ENCODE measurements at regions not wholly inside any gene's neighbourhood (a gene's known extent, or its start where the extent isn't known, plus 50 kb on each side); places are given as distances from the start of the nearest gene placed in this dataset.

- TF ChIP-seq EP300 (IDR thresholded peaks at IDR 0.05; ENCODE audit: borderline replicate concordance) (no peak), RAD21 (IDR thresholded peaks at IDR 0.05; ENCODE audit: low read depth) (no peak), CREB1 (IDR thresholded peaks at IDR 0.05; ENCODE audit: low read depth) (no peak), TCF12 (IDR thresholded peaks at IDR 0.05; ENCODE audit: low read depth) (no peak), CEBPB (IDR thresholded peaks at IDR 0.05) (no peak), NFIC (IDR thresholded peaks at IDR 0.05) (no peak), YY1 (IDR thresholded peaks at IDR 0.05; ENCODE audit: low read depth) (no peak)
These were observed 100.9 kb downstream of the USP22 start for GRCh38 chr17:20941872-20942271.

- TF ChIP-seq TAF1 (IDR thresholded peaks at IDR 0.05; ENCODE audit: low read depth) (no peak), EP300 (IDR thresholded peaks at IDR 0.05; ENCODE audit: borderline replicate concordance) (no peak), CEBPB (IDR thresholded peaks at IDR 0.05) (no peak), FOXM1 (IDR thresholded peaks at IDR 0.05; ENCODE audit: borderline replicate concordance, low read depth) (no peak), RAD21 (IDR thresholded peaks at IDR 0.05; ENCODE audit: low read depth) (peak; percentile 36; the same call in 1 of the 2 replicates), NFIC (IDR thresholded peaks at IDR 0.05) (peak; percentile 40; the same call in 1 of the 2 replicates), YY1 (IDR thresholded peaks at IDR 0.05; ENCODE audit: low read depth) (no peak), TEAD4 (IDR thresholded peaks at IDR 0.05) (no peak), ZBTB7A (IDR thresholded peaks at IDR 0.05; ENCODE audit: low read depth) (no peak), TCF12 (IDR thresholded peaks at IDR 0.05; ENCODE audit: low read depth) (no peak), CREB1 (IDR thresholded peaks at IDR 0.05; ENCODE audit: low read depth) (no peak)
- TF ChIP-seq, protein P1, sequence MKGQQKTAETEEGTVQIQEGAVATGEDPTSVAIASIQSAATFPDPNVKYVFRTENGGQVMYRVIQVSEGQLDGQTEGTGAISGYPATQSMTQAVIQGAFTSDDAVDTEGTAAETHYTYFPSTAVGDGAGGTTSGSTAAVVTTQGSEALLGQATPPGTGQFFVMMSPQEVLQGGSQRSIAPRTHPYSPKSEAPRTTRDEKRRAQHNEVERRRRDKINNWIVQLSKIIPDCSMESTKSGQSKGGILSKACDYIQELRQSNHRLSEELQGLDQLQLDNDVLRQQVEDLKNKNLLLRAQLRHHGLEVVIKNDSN (IDR thresholded peaks at IDR 0.05), result no peak
- TF ChIP-seq, protein P2, sequence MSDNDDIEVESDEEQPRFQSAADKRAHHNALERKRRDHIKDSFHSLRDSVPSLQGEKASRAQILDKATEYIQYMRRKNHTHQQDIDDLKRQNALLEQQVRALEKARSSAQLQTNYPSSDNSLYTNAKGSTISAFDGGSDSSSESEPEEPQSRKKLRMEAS (IDR thresholded peaks at IDR 0.05), result no peak
- TF ChIP-seq, protein P3, sequence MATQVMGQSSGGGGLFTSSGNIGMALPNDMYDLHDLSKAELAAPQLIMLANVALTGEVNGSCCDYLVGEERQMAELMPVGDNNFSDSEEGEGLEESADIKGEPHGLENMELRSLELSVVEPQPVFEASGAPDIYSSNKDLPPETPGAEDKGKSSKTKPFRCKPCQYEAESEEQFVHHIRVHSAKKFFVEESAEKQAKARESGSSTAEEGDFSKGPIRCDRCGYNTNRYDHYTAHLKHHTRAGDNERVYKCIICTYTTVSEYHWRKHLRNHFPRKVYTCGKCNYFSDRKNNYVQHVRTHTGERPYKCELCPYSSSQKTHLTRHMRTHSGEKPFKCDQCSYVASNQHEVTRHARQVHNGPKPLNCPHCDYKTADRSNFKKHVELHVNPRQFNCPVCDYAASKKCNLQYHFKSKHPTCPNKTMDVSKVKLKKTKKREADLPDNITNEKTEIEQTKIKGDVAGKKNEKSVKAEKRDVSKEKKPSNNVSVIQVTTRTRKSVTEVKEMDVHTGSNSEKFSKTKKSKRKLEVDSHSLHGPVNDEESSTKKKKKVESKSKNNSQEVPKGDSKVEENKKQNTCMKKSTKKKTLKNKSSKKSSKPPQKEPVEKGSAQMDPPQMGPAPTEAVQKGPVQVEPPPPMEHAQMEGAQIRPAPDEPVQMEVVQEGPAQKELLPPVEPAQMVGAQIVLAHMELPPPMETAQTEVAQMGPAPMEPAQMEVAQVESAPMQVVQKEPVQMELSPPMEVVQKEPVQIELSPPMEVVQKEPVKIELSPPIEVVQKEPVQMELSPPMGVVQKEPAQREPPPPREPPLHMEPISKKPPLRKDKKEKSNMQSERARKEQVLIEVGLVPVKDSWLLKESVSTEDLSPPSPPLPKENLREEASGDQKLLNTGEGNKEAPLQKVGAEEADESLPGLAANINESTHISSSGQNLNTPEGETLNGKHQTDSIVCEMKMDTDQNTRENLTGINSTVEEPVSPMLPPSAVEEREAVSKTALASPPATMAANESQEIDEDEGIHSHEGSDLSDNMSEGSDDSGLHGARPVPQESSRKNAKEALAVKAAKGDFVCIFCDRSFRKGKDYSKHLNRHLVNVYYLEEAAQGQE (IDR thresholded peaks at IDR 0.05; ENCODE audit: low read depth), result no peak
These were observed 98.6 kb downstream of the USP22 start for GRCh38 chr17:20944014-20944865.

GRCh38 chr17:20948984-20949777 lies 93.6 kb downstream of the USP22 start:
- TF ChIP-seq YY1 (IDR thresholded peaks at IDR 0.05; ENCODE audit: low read depth), result no peak
- TF ChIP-seq CREB1 (IDR thresholded peaks at IDR 0.05; ENCODE audit: low read depth), result no peak
- TF ChIP-seq TCF12 (IDR thresholded peaks at IDR 0.05; ENCODE audit: low read depth), result no peak
- TF ChIP-seq CEBPB (IDR thresholded peaks at IDR 0.05), result no peak
- no peak for TF ChIP-seq FOXM1 (IDR thresholded peaks at IDR 0.05; ENCODE audit: borderline replicate concordance, low read depth)
- TF ChIP-seq TEAD4 (IDR thresholded peaks at IDR 0.05), result no peak
- TF ChIP-seq RAD21 (IDR thresholded peaks at IDR 0.05; ENCODE audit: low read depth), result no peak
- TF ChIP-seq TAF1 (IDR thresholded peaks at IDR 0.05; ENCODE audit: low read depth), result no peak
- TF ChIP-seq, protein P2 (IDR thresholded peaks at IDR 0.05), result no peak
- TF ChIP-seq, protein P3 (IDR thresholded peaks at IDR 0.05; ENCODE audit: low read depth), result no peak
- TF ChIP-seq NFIC (IDR thresholded peaks at IDR 0.05), result no peak
- TF ChIP-seq EGR1 (IDR thresholded peaks at IDR 0.05), result no peak
- TF ChIP-seq ZBTB7A (IDR thresholded peaks at IDR 0.05; ENCODE audit: low read depth), result no peak
- TF ChIP-seq EP300 (IDR thresholded peaks at IDR 0.05; ENCODE audit: borderline replicate concordance), result no peak
